ENCODE measurements at regions not wholly inside any gene's neighbourhood (a gene's known extent, or its start where the extent isn't known, plus 50 kb on each side); places are given as distances from the start of the nearest gene placed in this dataset.

DNA sequence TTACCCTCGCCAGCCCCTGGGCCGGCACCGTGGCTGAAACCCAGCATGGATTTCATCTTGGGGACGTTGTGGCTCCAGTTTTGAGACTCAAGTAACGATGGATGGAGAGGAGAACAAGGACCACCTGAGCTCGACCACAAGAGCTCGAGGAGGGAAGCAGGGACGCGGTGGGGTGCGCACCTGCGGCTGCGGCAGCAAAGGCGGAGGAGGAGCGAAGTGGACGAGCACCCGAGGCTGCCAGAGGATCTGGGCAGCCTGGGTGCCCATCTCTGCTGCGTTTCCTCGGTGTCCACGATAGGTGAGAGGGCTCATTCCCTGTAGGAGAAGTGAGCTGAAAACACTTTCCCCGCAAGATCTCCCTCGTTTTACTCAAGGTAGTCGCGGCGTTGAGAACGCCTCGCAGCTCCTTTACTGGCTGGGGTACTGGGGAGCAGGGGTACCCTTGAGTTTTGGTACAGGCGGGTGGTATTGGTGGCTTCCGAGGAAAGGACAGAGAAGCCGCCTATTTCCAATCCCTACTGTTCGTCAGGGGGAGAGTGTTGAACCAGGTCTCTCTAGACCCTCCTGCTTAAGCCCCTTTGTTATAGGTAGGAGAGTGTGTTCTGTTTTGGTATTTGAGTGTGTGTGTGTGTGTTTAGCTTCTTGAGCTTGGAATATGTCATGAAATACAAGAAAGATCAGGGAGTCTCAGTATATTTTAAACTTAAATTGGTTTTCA lies 137.7 kb downstream of the TRIM27 start:
- BruUV-seq (replicated peaks) = no TSS peak
- Histone ChIP-seq H3K36me3 (ENCODE audit: insufficient read depth, low read length, poor library complexity, severe bottlenecking) (no peaks in the 10 kb centered on the region), H3K27me3 (replicated peaks; ENCODE audit: insufficient read depth, low read depth, low read length, poor library complexity) (peaks cover 17% of the 10 kb centered on the region), H3K27ac (ENCODE audit: low read depth, low read length, poor library complexity, severe bottlenecking) (no peak overlapping the region), H3K4me3 (ENCODE audit: low read depth, low read length, poor library complexity, severe bottlenecking) (no peak overlapping the region), H3K4me1 (ENCODE audit: insufficient read depth, low read length, poor library complexity, severe bottlenecking) (peaks cover 12% of the 10 kb centered on the region), H3K9me3 (ENCODE audit: low read depth, low read length, poor library complexity, severe bottlenecking) (no peaks in the 10 kb centered on the region)
- intact Hi-C loops (cut with micrococcal nuclease; ENCODE audit: unreplicated experiment) = no loop called here
- TF ChIP-seq, protein P1, sequence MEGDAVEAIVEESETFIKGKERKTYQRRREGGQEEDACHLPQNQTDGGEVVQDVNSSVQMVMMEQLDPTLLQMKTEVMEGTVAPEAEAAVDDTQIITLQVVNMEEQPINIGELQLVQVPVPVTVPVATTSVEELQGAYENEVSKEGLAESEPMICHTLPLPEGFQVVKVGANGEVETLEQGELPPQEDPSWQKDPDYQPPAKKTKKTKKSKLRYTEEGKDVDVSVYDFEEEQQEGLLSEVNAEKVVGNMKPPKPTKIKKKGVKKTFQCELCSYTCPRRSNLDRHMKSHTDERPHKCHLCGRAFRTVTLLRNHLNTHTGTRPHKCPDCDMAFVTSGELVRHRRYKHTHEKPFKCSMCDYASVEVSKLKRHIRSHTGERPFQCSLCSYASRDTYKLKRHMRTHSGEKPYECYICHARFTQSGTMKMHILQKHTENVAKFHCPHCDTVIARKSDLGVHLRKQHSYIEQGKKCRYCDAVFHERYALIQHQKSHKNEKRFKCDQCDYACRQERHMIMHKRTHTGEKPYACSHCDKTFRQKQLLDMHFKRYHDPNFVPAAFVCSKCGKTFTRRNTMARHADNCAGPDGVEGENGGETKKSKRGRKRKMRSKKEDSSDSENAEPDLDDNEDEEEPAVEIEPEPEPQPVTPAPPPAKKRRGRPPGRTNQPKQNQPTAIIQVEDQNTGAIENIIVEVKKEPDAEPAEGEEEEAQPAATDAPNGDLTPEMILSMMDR (conservative IDR thresholded peaks at IDR 0.05; ENCODE audit: low read depth, low read length) = no peak
- no peak for TF ChIP-seq EZH2 (IDR thresholded peaks at IDR 0.05; ENCODE audit: borderline replicate concordance, low read depth, low read length, poor library complexity, severe bottlenecking)
- POLR2A ChIA-PET (ENCODE audit: low non-redundant PET) = no interaction called here
- CTCF ChIA-PET = interaction anchor here (0.5 to 1.1 kb wide), 2 partner anchors 16 to 907 kb away, joined by 3 read pairs; no protein-coding TSS in a partner anchor
- no peak for DNase-seq (ENCODE audit: low spot score)

DNA sequence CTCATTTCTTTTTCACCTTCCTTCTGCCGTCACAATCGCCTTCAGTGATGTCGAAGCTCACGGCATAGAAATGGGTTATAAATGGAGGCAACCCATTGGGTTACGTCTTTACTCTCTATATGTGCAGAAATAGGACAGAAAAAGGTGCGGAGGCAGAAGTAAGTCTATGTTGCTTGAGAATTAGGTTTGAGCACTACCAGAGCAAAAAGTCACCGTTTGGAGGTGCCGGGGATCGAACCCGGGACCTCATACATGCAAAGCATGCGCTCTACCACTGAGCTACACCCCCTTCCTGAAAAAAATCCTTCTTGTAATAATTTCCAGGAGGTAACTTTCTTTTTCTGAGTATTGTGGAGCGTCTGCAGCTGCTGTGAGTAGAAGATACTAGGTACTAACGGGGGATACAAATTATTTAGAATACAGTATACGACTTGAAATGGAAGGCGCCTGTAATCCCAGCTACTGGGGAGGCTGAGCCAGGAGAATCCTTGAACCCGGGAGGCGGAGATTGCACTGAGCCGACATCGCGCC lies 134.2 kb downstream of the TRIM27 start:
- Histone ChIP-seq H3K36me3 (ENCODE audit: insufficient read depth, low read length, poor library complexity, severe bottlenecking) (no peaks in the 10 kb centered on the region), H3K27me3 (replicated peaks; ENCODE audit: insufficient read depth, low read depth, low read length, poor library complexity) (peaks cover 17% of the 10 kb centered on the region), H3K9me3 (ENCODE audit: low read depth, low read length, poor library complexity, severe bottlenecking) (no peaks in the 10 kb centered on the region), H3K4me1 (ENCODE audit: insufficient read depth, low read length, poor library complexity, severe bottlenecking) (peaks cover 6% of the 10 kb centered on the region), H3K4me3 (ENCODE audit: low read depth, low read length, poor library complexity, severe bottlenecking) (peak overlapping the region; percentile 66), H3K27ac (ENCODE audit: low read depth, low read length, poor library complexity, severe bottlenecking) (no peak overlapping the region)
- POLR2A ChIA-PET (ENCODE audit: low non-redundant PET) = no interaction called here
- CTCF ChIA-PET = interaction anchor here (0.6 kb wide), 1 partner anchor 146 kb away, joined by 6 read pairs; no protein-coding TSS in a partner anchor
- peak; percentile 89 for DNase-seq (ENCODE audit: low spot score)
- TF ChIP-seq, protein P1 (conservative IDR thresholded peaks at IDR 0.05; ENCODE audit: low read depth, low read length) = no peak
- no peak for TF ChIP-seq EZH2 (IDR thresholded peaks at IDR 0.05; ENCODE audit: borderline replicate concordance, low read depth, low read length, poor library complexity, severe bottlenecking)
- intact Hi-C loops (cut with micrococcal nuclease; ENCODE audit: unreplicated experiment) = no loop called here
- no TSS peak for BruUV-seq (replicated peaks)

DNA sequence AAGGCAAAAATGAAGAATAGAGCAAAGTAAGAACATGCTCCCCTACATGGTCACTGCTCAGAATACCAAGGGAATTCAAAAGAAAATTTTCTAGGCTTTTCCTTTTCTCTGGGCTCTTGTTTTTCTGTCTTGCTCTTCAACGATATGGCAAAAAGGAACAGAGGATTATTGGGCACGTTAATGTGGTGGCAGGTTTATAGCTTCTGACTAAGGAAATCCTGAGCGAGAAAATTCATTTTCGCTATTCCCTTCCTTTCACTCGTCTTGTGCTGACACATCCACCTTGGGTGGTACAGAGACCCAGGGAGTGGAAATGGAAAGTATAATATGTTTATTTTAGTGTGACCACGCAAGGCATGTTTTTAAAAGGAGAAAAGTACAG lies 132.8 kb downstream of the TRIM27 start:
- intact Hi-C loops (cut with micrococcal nuclease; ENCODE audit: unreplicated experiment) = no loop called here
- POLR2A ChIA-PET (ENCODE audit: low non-redundant PET) = interaction anchor here (0.6 kb wide), 1 partner anchor 1614 kb away, joined by 7 read pairs; no protein-coding TSS in a partner anchor

More for the DNA sequence above, 132.8 kb downstream of the TRIM27 start:
- peaks cover 13% of the 10 kb centered on the region for H3K27me3 ChIP-seq (replicated peaks; ENCODE audit: insufficient read depth, low read depth, low read length, poor library complexity)
- H3K9me3 ChIP-seq (ENCODE audit: low read depth, low read length, poor library complexity, severe bottlenecking) = no peaks in the 10 kb centered on the region
- no peaks in the 10 kb centered on the region for H3K36me3 ChIP-seq (ENCODE audit: insufficient read depth, low read length, poor library complexity, severe bottlenecking)
- H3K27ac ChIP-seq (ENCODE audit: low read depth, low read length, poor library complexity, severe bottlenecking) = no peak overlapping the region
- peak overlapping the region; percentile 66 for H3K4me3 ChIP-seq (ENCODE audit: low read depth, low read length, poor library complexity, severe bottlenecking)
- no TSS peak for BruUV-seq (replicated peaks)
- TF ChIP-seq, protein P1 (conservative IDR thresholded peaks at IDR 0.05; ENCODE audit: low read depth, low read length) = no peak
- TF ChIP-seq EZH2 (IDR thresholded peaks at IDR 0.05; ENCODE audit: borderline replicate concordance, low read depth, low read length, poor library complexity, severe bottlenecking) = no peak
- DNase-seq (ENCODE audit: low spot score) = no peak
- peaks cover 6% of the 10 kb centered on the region for H3K4me1 ChIP-seq (ENCODE audit: insufficient read depth, low read length, poor library complexity, severe bottlenecking)
- CTCF ChIA-PET = interaction anchor here (0.7 kb wide), 1 partner anchor 13 kb away, joined by 5 read pairs; no protein-coding TSS in a partner anchor
